H1 (cell line): ENCODE measurements at regions not wholly inside any gene's neighbourhood (a gene's known extent, or its start where the extent isn't known, plus 50 kb on each side); places are given as distances from the start of the nearest gene placed in this dataset.

Source experiments
- CTCF ChIA-PET: fragments of 300-600 bp; sonication (Branson Sonifier 250); formaldehyde crosslinking; loops from one replicate; lab custom pipeline; 2021; ENCODE audit not compliant: partially characterized antibody; lab: Charles Lee
- POLR2A ChIA-PET: fragments of 300-600 bp; sonication (Branson Sonifier 250); formaldehyde crosslinking; loops from one replicate; lab custom pipeline; 2021; ENCODE audit warnings: inconsistent platforms; ENCODE audit not compliant: partially characterized antibody; lab: Charles Lee
- DNase-seq, 2 experiments: peaks; one replicate each; pipeline versions ENCODE4 v3.0.0 to v3.0.0-alpha.2; 2010 to 2022; ENCODE audit warnings: low spot score in 2 of 2, low read depth in 1 of 2, mixed read lengths in 1 of 2
- FAIRE-seq: peaks from 2 replicates; lab custom pipeline; 2011; peaks lifted over from hg19 to GRCh38; lab: Jason Lieb, UNC
- H2AFZ ChIP-seq: 2 replicates; pipeline ENCODE4 v1.8.1; 2012; ENCODE audit warnings: low read length, inconsistent platforms
- H2AK5ac ChIP-seq: 2 replicates; pipeline ENCODE4 v1.6.1; 2013; ENCODE audit warnings: low read depth, low read length
- H2BK120ac ChIP-seq: replicated peaks from 2 replicates; pipeline ENCODE3; 2013; ENCODE audit warnings: low read depth, low read length, inconsistent platforms
- H2BK12ac ChIP-seq: 2 replicates; pipeline ENCODE4 v1.6.1; 2013; ENCODE audit warnings: low read depth, low read length
- H2BK15ac ChIP-seq: 2 replicates; pipeline ENCODE4 v1.6.1; 2013; ENCODE audit warnings: low read length
- H2BK20ac ChIP-seq: 2 replicates; pipeline ENCODE4 v1.6.1; 2013; ENCODE audit warnings: low read length
- H2BK5ac ChIP-seq: 2 replicates; pipeline ENCODE4 v1.6.1; 2013; ENCODE audit warnings: low read depth, low read length
- H3K14ac ChIP-seq: 2 replicates; pipeline ENCODE4 v1.6.1; 2013; ENCODE audit warnings: inconsistent platforms; ENCODE audit not compliant: insufficient read length
- H3K18ac ChIP-seq: 2 replicates; pipeline ENCODE4 v1.6.1; 2013; ENCODE audit warnings: low read length; ENCODE audit errors: extremely low read depth
- H3K23ac ChIP-seq: 2 replicates; pipeline ENCODE4 v1.6.1; 2013; ENCODE audit warnings: inconsistent platforms; ENCODE audit not compliant: insufficient read length
- H3K23me2 ChIP-seq: 2 replicates; pipeline ENCODE4 v1.6.1; 2013; ENCODE audit warnings: low read depth, low read length
- H3K27ac ChIP-seq: 2 replicates; pipeline ENCODE4 v1.6.1; 2011; ENCODE audit warnings: low read depth, low read length, inconsistent platforms
- H3K27me3 ChIP-seq, 4 experiments: replicated peaks in 1 of 4; 1 replicate in 1 of 4; 2 replicates in 3 of 4; pipeline versions ENCODE4 v1.6.1 to v1.8.1; 2011 to 2013; ENCODE audit warnings: low read length in 3 of 4, mild to moderate bottlenecking in 3 of 4, inconsistent platforms in 2 of 4, mixed read lengths in 2 of 4, moderate library complexity in 1 of 4; ENCODE audit not compliant: control insufficient read depth in 3 of 4, insufficient read depth in 3 of 4; ENCODE audit errors: extremely low read depth in 1 of 4
- H3K36me3 ChIP-seq, 4 experiments: 2 replicates each; pipeline versions ENCODE4 v1.6.1 to v1.8.1; 2011 to 2013; ENCODE audit warnings: mild to moderate bottlenecking in 4 of 4, low read length in 3 of 4, moderate library complexity in 2 of 4, control low read depth in 1 of 4, inconsistent platforms in 1 of 4; ENCODE audit not compliant: insufficient read depth in 4 of 4, control insufficient read depth in 2 of 4
- H3K4ac ChIP-seq: replicated peaks from 2 replicates; pipeline ENCODE3; 2013; ENCODE audit warnings: low read length, low read depth, mixed read lengths, inconsistent platforms; ENCODE audit not compliant: insufficient read length
- H3K4me1 ChIP-seq, 4 experiments: replicated peaks in 1 of 4; 1 replicate in 1 of 4; 2 replicates in 3 of 4; pipeline versions ENCODE4 v1.6.1 to v1.8.1; 2011 to 2013; ENCODE audit warnings: low read length in 3 of 4, inconsistent platforms in 2 of 4, mixed read lengths in 1 of 4; ENCODE audit not compliant: insufficient read depth in 4 of 4, control insufficient read depth in 3 of 4
- H3K4me2 ChIP-seq, 2 experiments: 2 replicates each; pipeline versions ENCODE4 v1.6.1 to v1.8.1; 2011 to 2013; ENCODE audit warnings: low read depth in 2 of 2, low read length in 2 of 2, control low read depth in 1 of 2, inconsistent platforms in 1 of 2, mild to moderate bottlenecking in 1 of 2; ENCODE audit not compliant: insufficient read depth in 1 of 2
- H3K4me3 ChIP-seq, 4 experiments: fragments of 200-600, 300-600 bp in 1 of 4; sonication (generic), shearing (Covaris generic), sonication (Bioruptor Twin) in 1 of 4; 2 replicates each; pipeline versions ENCODE4 v1.5.1 to v1.8.1; 2011 to 2016; ENCODE audit warnings: low read length in 4 of 4, low read depth in 3 of 4, control low read depth in 2 of 4, inconsistent platforms in 2 of 4, mild to moderate bottlenecking in 2 of 4, mixed read lengths in 1 of 4, moderate library complexity in 1 of 4; ENCODE audit not compliant: insufficient read depth in 2 of 4; ENCODE audit errors: extremely low read depth in 1 of 4
- H3K56ac ChIP-seq: replicated peaks from 2 replicates; pipeline ENCODE3; 2013; ENCODE audit warnings: low read depth, mild to moderate bottlenecking, mixed read lengths, low read length, inconsistent platforms; ENCODE audit not compliant: insufficient read length
- H3K79me1 ChIP-seq: 2 replicates; pipeline ENCODE4 v1.6.1; 2013; ENCODE audit warnings: low read depth, low read length, control low read depth
- H3K79me2 ChIP-seq, 2 experiments: 2 replicates each; pipeline versions ENCODE4 v1.6.1 to v1.8.1; 2012 to 2013; ENCODE audit warnings: low read length in 2 of 2, mild to moderate bottlenecking in 2 of 2, inconsistent platforms in 1 of 2; ENCODE audit not compliant: insufficient read depth in 2 of 2, control insufficient read depth in 1 of 2
- H3K9ac ChIP-seq, 4 experiments: replicated peaks in 1 of 4; 1 replicate in 1 of 4; 2 replicates in 3 of 4; pipeline versions ENCODE4 v1.6.1 to v1.8.1; 2011 to 2013; ENCODE audit warnings: low read depth in 3 of 4, low read length in 3 of 4, control low read depth in 2 of 4, mild to moderate bottlenecking in 2 of 4, moderate library complexity in 2 of 4, inconsistent platforms in 1 of 4; ENCODE audit errors: extremely low read depth in 1 of 4
- H3K9me3 ChIP-seq, 2 experiments: 2 replicates each; pipeline versions ENCODE4 v1.6.1 to v1.8.1; 2012 to 2013; ENCODE audit warnings: mild to moderate bottlenecking in 2 of 2, moderate library complexity in 2 of 2, control low read depth in 1 of 2, inconsistent platforms in 1 of 2, low read depth in 1 of 2, low read length in 1 of 2, mixed read lengths in 1 of 2; ENCODE audit not compliant: insufficient read depth in 2 of 2
- H4K20me1 ChIP-seq, 2 experiments: replicated peaks in 1 of 2; 2 replicates each; pipeline versions ENCODE3 to v1.8.1; 2011 to 2013; ENCODE audit warnings: inconsistent platforms in 2 of 2, low read length in 2 of 2, mild to moderate bottlenecking in 1 of 2; ENCODE audit not compliant: insufficient read depth in 2 of 2, control insufficient read depth in 1 of 2
- H4K5ac ChIP-seq: 2 replicates; pipeline ENCODE4 v1.6.1; 2013; ENCODE audit warnings: low read length, low read depth, mixed read lengths, inconsistent platforms; ENCODE audit not compliant: insufficient read length
- H4K8ac ChIP-seq: 2 replicates; pipeline ENCODE4 v1.8.0; 2013; ENCODE audit warnings: mild to moderate bottlenecking, moderate library complexity, low read length, inconsistent platforms; ENCODE audit not compliant: insufficient read depth; ENCODE audit errors: extremely low read depth
- H4K91ac ChIP-seq: replicated peaks from 2 replicates; pipeline ENCODE3; 2013; ENCODE audit warnings: low read length, mixed read lengths, inconsistent platforms; ENCODE audit not compliant: insufficient read length
- CBX5 ChIP-seq: fragments of 300-800, 300-1000 bp; sonication (generic); IDR thresholded peaks from 2 replicates; pipeline ENCODE4 v1.7.1; 2016; ENCODE audit warnings: antibody characterized with exemption, low read length, low read depth
- CBX8 ChIP-seq: fragments of 300-800, 300-1000 bp; sonication (generic); IDR thresholded peaks from 2 replicates; pipeline ENCODE4 v1.7.1; 2016; ENCODE audit warnings: low read depth, low read length, borderline replicate concordance
- CHD2 ChIP-seq: IDR thresholded peaks from 2 replicates; pipeline ENCODE4 v1.6.1; 2012; ENCODE audit warnings: low read length, improper control_type of control experiment
- HDAC6 ChIP-seq: IDR thresholded peaks from one replicate; pipeline ENCODE4 v1.7.1; 2012; ENCODE audit warnings: low read depth, mild to moderate bottlenecking, inconsistent platforms, low read length, moderate library complexity
- JUN ChIP-seq: IDR thresholded peaks from 2 replicates; pipeline ENCODE4 v1.6.1; 2011; ENCODE audit warnings: low read depth, mild to moderate bottlenecking, improper control_type of control experiment, low read length
- JUND ChIP-seq: IDR thresholded peaks from 2 replicates; pipeline ENCODE4 v1.6.1; 2011; ENCODE audit warnings: mild to moderate bottlenecking, improper control_type of control experiment, low read length
- KDM4A ChIP-seq: IDR thresholded peaks from one replicate; pipeline ENCODE4 v1.7.1; 2012; ENCODE audit warnings: low read depth, mild to moderate bottlenecking, moderate library complexity, low read length, inconsistent platforms; ENCODE audit not compliant: severe bottlenecking
- POU5F1 ChIP-seq: IDR thresholded peaks from 2 replicates; pipeline ENCODE4 v1.6.1; 2011; ENCODE audit warnings: low read depth, mild to moderate bottlenecking, low read length, moderate library complexity
- RAD21 ChIP-seq, 2 experiments: IDR thresholded peaks in 1 of 2; conservative IDR thresholded peaks in 1 of 2; 2 replicates each; pipeline ENCODE4 v1.6.1; 2011; ENCODE audit warnings: low read depth in 2 of 2, low read length in 2 of 2, improper control_type of control experiment in 1 of 2, inconsistent platforms in 1 of 2, mild to moderate bottlenecking in 1 of 2, moderate library complexity in 1 of 2
- RBBP5 ChIP-seq: IDR thresholded peaks from 2 replicates; pipeline ENCODE4 v1.7.1; 2012; ENCODE audit warnings: low read depth, mild to moderate bottlenecking, inconsistent platforms, low read length, moderate library complexity, borderline replicate concordance
- SIN3A ChIP-seq, 2 experiments: IDR thresholded peaks in 1 of 2; conservative IDR thresholded peaks in 1 of 2; 2 replicates each; pipeline ENCODE4 v1.6.1; 2011 to 2012; ENCODE audit warnings: low read length in 2 of 2, improper control_type of control experiment in 1 of 2, low read depth in 1 of 2, mild to moderate bottlenecking in 1 of 2
- SP4 ChIP-seq: IDR thresholded peaks from 2 replicates; pipeline ENCODE4 v1.6.1; 2012; ENCODE audit warnings: low read length, inconsistent platforms
- SRF ChIP-seq: IDR thresholded peaks from 2 replicates; pipeline ENCODE4 v1.6.1; 2011; ENCODE audit warnings: mild to moderate bottlenecking, low read depth, low read length, moderate library complexity
- SUZ12 ChIP-seq: fragments of 200-600 bp; sonication (generic); IDR thresholded peaks from 2 replicates; pipeline ENCODE4 v1.6.1; 2012; ENCODE audit warnings: mild to moderate bottlenecking, inconsistent platforms, low read length, moderate library complexity, mixed read lengths
- TAF1 ChIP-seq: IDR thresholded peaks from 2 replicates; pipeline ENCODE4 v1.6.1; 2011; ENCODE audit warnings: mild to moderate bottlenecking, low read depth, low read length
- WGBS, 2 experiments: shearing (Covaris generic) in 1 of 2; methylation state at CpG; one replicate each; pipeline versions ENCODE4 v1.1.6 to v1.1.7; 2013 to 2015; ENCODE audit warnings: low lambda C conversion rate in 2 of 2, mixed read lengths in 2 of 2, inconsistent platforms in 1 of 2, low coverage in 1 of 2, missing lambda C conversion rate in 1 of 2; ENCODE audit not compliant: insufficient replicate concordance in 2 of 2, insufficient coverage in 1 of 2, insufficient read length in 1 of 2; ENCODE audit errors: extremely low coverage in 1 of 2, missing lambda C conversion rate in 1 of 2; 5-methylcytosine and 5-hydroxymethylcytosine counted together

DNA sequence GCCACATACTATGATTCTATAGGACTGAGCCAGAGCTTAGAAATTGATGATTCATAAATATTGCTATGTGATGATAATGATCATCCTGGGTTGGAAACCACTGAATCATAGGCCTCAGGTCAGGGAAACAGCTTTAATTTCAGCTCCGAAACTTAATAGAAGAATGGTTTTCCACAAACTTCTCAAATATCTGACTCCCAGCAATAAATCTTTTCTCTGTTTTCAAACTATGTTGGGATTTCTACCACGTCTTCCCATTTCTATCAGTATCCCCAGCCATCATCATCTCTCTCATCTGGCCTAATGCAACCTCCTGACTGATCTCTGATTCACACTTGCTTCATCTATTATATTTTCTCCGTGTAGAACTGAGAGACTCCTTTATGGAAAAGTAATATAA lies 521.8 kb upstream of the AGA start:
- Histone ChIP-seq H3K23ac (no peak overlapping the region), H4K8ac (no peak overlapping the region), H3K4ac (no peak overlapping the region), H3K79me2 (no peaks in the 10 kb centered on the region), H3K14ac (no peak overlapping the region), H4K91ac (no peak overlapping the region), H2BK5ac (no peak overlapping the region), H3K56ac (no peak overlapping the region), H3K18ac (no peak overlapping the region), H3K79me1 (no peaks in the 10 kb centered on the region), H3K4me2 (no peak overlapping the region), H4K5ac (no peak overlapping the region), H3K9me3 (no peaks in the 10 kb centered on the region), H3K36me3 (no peaks in the 10 kb centered on the region), H2BK120ac (no peak overlapping the region), H4K20me1 (no peaks in the 10 kb centered on the region), H2BK20ac (no peak overlapping the region), H3K4me3 (no peak overlapping the region), H2AK5ac (no peak overlapping the region), H2BK15ac (no peak overlapping the region), H3K23me2 (no peaks in the 10 kb centered on the region), H2AFZ (no peak overlapping the region), H2BK12ac (no peak overlapping the region), H3K27ac (no peak overlapping the region), H3K4me1 (no peaks in the 10 kb centered on the region), H3K9ac (no peak overlapping the region), H3K27me3 (no peaks in the 10 kb centered on the region)
- ChIA-PET POLR2A (interaction anchor here (0.6 kb wide), 1 partner anchor 13 kb away, joined by 5 read pairs; no protein-coding TSS in a partner anchor), CTCF (no interaction called here)
- FAIRE-seq (no peak), DNase-seq (no peak)
- WGBS, 2 experiments: 92% methylated on average over 3 of the region's 3 CpGs; no CpG with 5 or more reads in 1 of the 2 experiments
- no peak for TF ChIP-seq HDAC6
- no peak for TF ChIP-seq JUN
- no peak for TF ChIP-seq SRF
- no peak for TF ChIP-seq SP4
- no peak for TF ChIP-seq JUND
- no peak for TF ChIP-seq RAD21 (IDR thresholded peaks at IDR 0.05 in 1 of 2, conservative IDR thresholded peaks at IDR 0.05 in 1 of 2; ENCODE audit: low read depth in 2 of 2, low read length in 2 of 2)
- TF ChIP-seq CHD2: no peak
- TF ChIP-seq KDM4A: no peak
- no peak for TF ChIP-seq SUZ12
- TF ChIP-seq CBX8: no peak
- no peak for TF ChIP-seq TAF1
- no peak for TF ChIP-seq RBBP5
- TF ChIP-seq CBX5: no peak
- no peak for TF ChIP-seq POU5F1
- no peak for TF ChIP-seq SIN3A (conservative IDR thresholded peaks at IDR 0.05 in 1 of 2, IDR thresholded peaks at IDR 0.05 in 1 of 2; ENCODE audit: low read depth in 1 of 2, low read length in 2 of 2)
